GM19468 (cell line): ENCODE measurements at regions not wholly inside any gene's neighbourhood (a gene's known extent, or its start where the extent isn't known, plus 50 kb on each side); places are given as distances from the start of the nearest gene placed in this dataset.
A peak's percentile ranks its signal among the peaks of the same experiment; 100 is the strongest.
"Not testable (repeated sequence)": the region's sequence is repeated elsewhere in the genome, so short reads cannot be mapped to it uniquely, and the experiment has no call there.

Experiments
- ATAC-seq: cut with Tn5 transposase; IDR thresholded peaks from one replicate; pipeline ENCODE4 v1.9.1; 2021; ENCODE audit warnings: mild to moderate bottlenecking, moderate library complexity, moderate number of reproducible peaks; ENCODE audit not compliant: unreplicated experiment; ENCODE audit errors: extremely low read depth

DNA sequence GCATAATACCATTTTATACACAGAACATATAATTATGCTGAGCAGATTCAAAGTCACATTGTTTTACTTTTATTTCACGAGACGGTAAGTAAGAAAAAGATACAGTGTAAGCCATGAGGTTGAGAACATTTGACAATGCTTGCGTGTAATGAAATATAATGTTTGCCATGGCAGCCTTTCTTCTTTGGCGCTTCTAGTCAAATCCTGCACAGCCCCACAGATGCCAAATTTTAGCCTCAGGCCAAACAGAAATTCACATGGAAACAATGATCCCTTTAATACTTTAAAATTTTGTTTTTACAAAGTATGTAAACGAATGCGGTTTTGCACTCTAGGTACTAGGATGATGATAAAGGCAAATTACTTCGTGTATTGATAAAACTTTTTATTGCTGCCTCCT lies 502.7 kb upstream of the SMIM31 start:
- no peak for ATAC-seq

GRCh38 chr4:164252286-164252685 lies 501.6 kb upstream of the SMIM31 start:
- no peak for ATAC-seq

DNA sequence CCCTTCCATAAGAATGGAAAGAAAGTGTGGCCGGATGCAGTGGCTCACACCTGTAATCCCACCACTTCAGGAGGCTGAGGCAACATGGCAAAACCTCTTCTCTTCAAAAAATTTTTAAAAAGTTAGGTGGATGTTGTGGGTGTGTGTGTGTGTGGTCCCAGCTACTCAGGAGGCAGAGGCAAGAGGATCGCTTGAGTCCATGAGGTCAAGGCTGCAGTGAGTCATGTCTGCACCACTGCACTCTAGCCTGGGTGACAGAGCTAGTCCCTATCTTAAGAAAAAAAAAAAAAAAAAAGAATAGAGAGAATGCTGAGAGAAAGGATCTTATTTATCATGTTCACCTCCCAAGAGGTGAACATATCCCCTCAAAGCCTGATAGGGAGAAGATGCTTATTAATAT lies 492.1 kb upstream of the SMIM31 start:
- ATAC-seq = no peak

- ATAC-seq = not testable (repeated sequence)
These were observed 491.4 kb upstream of the SMIM31 start for GRCh38 chr4:164262508-164262907.

DNA sequence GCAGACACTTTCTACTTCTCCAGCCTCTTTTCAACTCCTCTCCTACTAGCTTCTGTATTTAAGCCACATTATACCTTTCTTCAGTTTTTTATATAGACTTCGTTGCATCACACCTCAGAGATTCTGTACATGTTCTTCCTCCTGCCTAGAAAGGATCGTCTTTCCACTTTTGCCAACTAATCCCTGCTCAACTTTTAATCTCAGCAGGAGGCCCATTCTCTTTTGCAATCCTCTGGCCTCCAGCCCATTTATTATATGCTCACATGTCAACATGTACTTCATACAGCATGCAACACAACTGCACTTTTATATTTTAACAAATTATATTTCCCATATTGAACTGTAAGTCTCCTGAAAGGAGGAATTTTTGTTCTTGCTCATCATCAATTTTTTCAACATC lies 476.5 kb upstream of the SMIM31 start:
- ATAC-seq = not testable (repeated sequence)

DNA sequence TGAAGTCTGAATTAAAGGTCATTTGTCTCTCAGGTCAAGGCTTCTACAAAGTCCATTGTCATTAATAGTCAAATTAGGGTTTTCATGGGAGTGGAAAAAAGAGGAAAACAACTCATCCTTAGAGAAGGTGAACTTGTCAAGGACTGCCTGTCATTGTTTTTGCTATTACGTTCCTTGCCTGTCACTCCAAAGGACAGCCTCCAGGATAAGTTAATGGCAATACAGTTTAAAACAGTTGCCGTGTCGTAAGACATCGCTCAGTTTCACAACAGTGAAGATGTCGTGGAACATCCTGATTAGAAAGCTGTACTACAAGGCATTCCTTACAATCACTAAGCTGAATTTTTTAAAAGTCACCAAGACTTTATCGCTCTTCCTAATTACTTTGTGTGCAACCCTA lies 466.8 kb upstream of the SMIM31 start:
- no peak for ATAC-seq

DNA sequence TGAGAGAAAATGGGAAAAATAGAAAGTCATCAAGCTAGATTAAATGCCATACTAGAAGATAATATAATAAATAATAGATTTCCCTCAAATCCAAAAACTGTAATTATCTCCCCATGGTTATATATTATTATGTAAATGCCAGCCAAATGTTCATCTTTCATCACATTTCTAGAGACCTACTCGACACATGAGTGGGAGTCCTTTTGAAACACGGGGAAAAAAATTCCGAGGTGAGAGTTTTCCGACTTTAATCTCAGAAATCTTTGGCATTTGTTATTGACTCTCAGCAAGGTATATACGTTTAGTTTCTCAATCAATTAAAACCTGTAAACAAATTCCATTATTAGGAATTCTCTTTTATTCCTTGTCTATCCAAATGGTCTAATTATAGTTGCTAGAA lies 465.4 kb upstream of the SMIM31 start:
- no peak for ATAC-seq

- ATAC-seq = no peak
These were observed 460.7 kb upstream of the SMIM31 start for GRCh38 chr4:164293203-164293602.

GRCh38 chr4:164293743-164294142 lies 460.2 kb upstream of the SMIM31 start:
- no peak for ATAC-seq

DNA sequence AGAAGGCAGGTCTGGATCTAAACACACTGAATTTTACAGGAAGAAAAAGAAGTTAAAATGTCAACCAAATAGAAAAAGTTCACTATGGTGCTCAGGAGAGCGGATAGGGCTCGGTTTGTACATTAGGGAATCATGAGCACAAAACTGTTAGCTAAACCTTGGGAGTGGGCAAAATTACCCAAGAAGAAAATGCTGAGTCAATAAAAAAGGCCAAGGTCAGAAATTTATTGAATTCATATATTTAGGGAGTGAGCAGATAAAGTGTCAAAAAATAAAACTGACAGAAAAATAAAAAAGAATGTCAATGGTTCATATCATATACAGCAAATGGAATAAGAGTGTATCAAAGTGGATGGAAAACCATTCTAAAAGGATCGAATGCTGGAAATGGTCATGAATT lies 452.5 kb upstream of the SMIM31 start:
- ATAC-seq = no peak

DNA sequence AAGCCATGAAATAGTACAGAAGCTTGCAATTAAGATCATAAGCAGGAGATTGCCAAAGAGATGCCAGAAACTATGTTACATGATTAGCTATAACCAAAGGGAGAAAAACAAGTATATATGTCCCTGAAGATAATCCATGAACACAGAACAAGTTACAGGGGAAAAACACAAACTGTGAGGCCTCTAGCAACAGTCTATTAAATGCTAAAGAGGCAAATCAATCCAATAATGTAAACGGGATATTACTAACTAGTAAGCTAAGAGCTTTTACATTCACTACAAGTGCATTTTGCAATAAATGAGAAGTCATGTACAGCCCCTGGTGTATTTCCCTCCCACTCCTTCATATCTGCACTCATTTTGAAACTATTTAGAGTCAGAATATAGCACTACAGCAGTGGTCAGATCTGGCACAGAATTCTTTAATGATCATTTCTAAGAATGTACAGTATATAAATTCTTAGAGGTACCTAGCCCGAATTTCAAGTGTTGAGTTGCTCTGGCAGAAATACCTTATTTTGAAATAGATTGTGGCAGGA lies 449.8 kb upstream of the SMIM31 start:
- ATAC-seq = peak; percentile 59

DNA sequence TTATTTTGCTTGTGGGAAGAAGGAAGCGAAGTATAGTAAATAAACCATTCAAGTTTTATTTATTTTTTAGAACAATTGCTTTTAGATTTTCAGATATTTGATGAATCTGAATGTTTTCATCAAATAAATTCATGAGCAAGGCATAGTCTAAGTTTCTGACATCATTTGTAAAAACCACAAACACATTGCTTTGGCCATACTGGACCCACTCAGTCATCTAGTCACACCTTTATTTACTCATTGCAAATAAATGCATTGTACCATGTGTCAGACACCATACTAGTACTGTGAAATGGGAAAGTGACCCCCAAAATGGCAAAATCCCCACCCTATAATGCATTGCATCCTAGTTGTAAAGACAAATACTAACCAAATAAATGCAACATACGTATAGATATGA lies 449.1 kb upstream of the SMIM31 start:
- ATAC-seq = no peak

DNA sequence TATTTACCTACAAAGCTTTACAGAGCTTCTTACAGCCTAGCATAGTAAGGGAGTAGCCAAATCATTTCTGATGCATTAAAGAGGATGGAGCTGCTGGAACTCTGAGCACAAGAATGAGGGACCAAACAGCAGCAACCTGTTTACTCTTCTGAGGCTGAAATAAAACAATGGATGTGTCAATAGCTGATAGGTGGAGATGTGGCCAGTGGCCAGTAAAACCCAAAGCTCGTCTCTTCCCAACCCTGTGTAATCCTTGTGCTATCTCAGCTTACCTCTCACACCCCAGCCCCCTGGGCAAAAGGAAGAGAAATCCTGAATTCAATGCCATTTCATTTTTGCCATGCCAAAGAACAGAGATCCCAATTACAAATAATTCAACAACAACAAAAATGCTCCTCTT lies 446.7 kb upstream of the SMIM31 start:
- no peak for ATAC-seq

DNA sequence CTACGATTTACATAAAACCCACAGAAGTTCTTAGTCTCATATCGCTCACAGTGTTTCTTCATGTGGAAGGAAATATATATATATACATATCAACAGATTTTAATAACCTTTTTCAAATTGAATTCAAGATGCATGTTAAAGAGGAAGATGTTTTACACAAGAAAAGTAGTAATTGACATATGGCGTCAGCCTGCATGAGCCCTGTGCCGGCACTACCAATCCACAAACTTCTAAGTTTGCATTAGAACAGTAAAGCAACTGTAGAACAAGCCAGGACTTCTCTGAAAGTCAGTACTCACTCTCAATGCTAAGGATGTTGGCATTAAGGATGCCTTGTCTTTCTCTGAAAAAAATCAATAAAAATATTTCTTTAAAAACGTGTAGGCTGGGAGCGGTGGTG lies 441.3 kb upstream of the SMIM31 start:
- no peak for ATAC-seq

DNA sequence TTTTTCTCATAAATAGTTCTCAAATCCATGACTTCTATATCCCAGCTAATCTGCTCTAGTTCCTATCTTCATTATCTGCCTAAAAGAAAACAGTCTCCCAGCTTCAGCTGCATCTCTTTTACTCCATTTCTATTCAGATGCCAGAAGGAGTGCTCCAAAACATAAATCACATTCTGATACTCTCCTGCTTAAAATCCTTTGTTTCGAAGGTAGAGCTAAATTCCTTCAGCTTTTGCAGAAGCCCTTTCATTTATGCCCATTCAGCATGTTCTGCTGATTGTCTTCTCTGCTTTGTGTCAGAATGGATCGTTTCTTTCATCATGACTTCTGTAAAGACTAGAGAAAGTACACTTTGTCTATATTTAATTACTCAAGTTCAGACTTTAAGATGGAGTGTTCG lies 440.1 kb upstream of the SMIM31 start:
- ATAC-seq = no peak

- no peak for ATAC-seq
These were observed 435.6 kb upstream of the SMIM31 start for GRCh38 chr4:164318350-164318749.

DNA sequence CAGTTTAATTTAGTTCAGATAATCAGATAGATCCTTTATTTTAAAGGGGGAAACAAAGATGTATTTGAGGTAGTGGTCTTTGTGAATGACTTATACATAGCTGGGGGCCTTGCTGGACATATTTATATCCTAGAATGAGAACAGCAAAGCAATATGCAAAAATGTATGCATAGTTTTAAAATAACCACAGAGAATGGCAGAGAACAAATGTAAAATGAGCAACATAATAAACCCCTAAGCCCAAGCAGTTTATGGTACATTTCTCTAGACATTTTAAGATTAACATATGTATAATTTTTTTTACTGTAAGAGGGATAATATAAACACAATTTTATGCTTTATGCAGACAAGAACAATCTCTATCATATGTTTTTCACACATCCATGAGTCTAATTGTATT lies 434.2 kb upstream of the SMIM31 start:
- no peak for ATAC-seq

DNA sequence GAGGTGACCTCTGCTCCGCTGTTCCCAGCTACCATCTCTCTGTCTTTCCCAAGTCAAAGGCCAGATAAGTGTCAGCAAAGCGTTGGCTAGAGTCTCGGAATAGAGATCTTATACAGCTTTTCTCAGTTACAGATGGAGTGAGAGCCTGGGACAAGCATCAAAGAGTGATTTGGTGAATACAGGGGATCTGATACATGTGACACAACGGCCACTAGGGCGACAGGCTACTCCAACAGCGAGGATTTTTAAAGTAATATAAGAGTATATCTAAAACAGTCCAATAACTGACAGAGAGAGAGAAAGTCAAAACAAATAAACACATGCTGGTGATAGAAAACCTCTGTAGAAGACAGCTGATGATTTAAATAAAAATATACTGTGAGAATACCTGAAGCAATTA lies 433.1 kb upstream of the SMIM31 start:
- ATAC-seq = no peak

DNA sequence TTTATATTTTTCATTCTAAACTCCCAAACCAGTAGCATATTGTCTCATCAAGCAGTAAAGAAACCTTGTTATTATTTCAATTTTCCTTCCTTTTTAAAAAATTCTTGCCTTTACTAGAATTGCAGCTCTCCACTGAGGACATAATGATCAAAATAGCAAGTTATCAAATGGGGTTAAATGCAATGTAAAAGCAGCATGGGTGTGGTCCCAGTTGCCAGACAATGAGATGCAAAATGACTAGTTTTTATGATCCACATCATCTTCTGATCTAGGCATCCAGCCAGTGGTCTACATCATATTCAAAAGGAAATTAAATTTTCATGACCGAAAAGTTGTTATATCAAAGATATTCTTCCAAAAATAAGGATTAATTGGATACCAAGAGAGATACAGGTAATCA lies 427.9 kb upstream of the SMIM31 start:
- ATAC-seq = no peak

- ATAC-seq = no peak
These were observed 416.5 kb upstream of the SMIM31 start for GRCh38 chr4:164337219-164337944.

DNA sequence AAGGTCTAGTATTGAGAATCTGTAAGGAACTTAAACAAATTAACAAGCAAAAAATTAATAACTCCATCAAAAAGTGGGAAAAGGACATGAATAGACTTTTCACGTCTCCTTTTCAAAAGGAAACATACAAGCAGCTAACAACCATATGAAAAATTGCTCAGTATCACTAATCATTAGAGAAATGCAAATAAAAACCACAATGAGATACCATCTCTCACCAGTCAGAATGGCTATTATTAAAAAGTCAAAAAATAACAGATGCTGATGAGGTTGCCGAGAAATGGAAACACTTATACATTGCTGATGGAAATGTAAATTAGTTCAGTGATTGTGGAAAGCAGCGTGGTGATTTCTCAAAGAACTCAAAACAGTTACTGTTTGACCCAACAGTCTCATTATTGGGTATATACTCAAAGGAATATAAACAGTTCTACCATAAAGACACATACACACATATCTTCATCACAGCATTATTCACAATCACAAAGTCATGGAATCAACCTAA lies 410.4 kb upstream of the SMIM31 start:
- ATAC-seq = no peak

DNA sequence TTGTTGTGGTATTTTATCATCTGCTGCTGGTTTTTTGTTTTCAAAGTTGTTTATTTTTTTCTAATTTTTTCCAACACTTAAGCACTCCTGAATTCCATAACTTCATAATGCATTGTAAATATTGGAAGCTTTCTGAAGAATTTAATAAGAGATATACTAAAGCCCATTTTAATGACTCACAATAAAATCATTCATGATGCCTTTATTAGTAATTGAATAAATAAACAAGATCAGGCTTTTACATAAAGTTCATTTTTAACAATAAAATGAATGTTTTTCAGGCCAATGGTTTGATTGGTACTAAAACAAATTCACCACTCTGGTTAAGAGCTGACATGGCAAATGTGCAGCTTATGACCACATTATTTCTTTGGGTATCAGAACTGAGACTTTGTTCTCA lies 408.2 kb upstream of the SMIM31 start:
- ATAC-seq = no peak
